Neural progenitor cell (in vitro differentiated cells): ENCODE measurements at regions not wholly inside any gene's neighbourhood (a gene's known extent, or its start where the extent isn't known, plus 50 kb on each side); places are given as distances from the start of the nearest gene placed in this dataset.
A peak's percentile ranks its signal among the peaks of the same experiment; 100 is the strongest.
"Not testable (repeated sequence)": the region's sequence is repeated elsewhere in the genome, so short reads cannot be mapped to it uniquely, and the experiment has no call there.

Experiments used
- DNase-seq: peaks from one replicate; pipeline ENCODE4 v3.0.0-alpha.2; 2016; ENCODE audit warnings: low spot score
- H2AFZ ChIP-seq: fragments of 200-600 bp; sonication (generic); replicated peaks from 2 replicates; pipeline ENCODE4 v1.6.1; 2016; ENCODE audit warnings: antibody characterized with exemption
- H3F3A ChIP-seq: fragments of 200-600 bp; sonication (generic); 2 replicates; pipeline ENCODE4 v1.6.1; 2016; ENCODE audit warnings: antibody characterized with exemption, low read depth
- H3K27ac ChIP-seq: fragments of 200-600 bp; sonication (generic); 2 replicates; pipeline ENCODE4 v1.5.1; 2016; ENCODE audit warnings: mild to moderate bottlenecking
- H3K27me3 ChIP-seq: fragments of 200-600 bp; sonication (generic); 2 replicates; pipeline ENCODE4 v1.6.1; 2016; ENCODE audit warnings: mild to moderate bottlenecking, moderate library complexity
- H3K36me3 ChIP-seq: fragments of 200-600 bp; sonication (generic); 2 replicates; pipeline ENCODE4 v1.5.1; 2016
- H3K4me1 ChIP-seq: fragments of 200-600 bp; sonication (generic); 2 replicates; pipeline ENCODE4 v1.6.1; 2016; ENCODE audit warnings: mixed run types
- H3K4me2 ChIP-seq: fragments of 200-600 bp; sonication (generic); 2 replicates; pipeline ENCODE4 v1.6.1; 2016
- H3K4me3 ChIP-seq: fragments of 200-600 bp; sonication (generic); 2 replicates; pipeline ENCODE4 v1.5.1; 2016
- H3K79me2 ChIP-seq: fragments of 200-600 bp; sonication (generic); 2 replicates; pipeline ENCODE4 v1.6.1; 2016; ENCODE audit warnings: low read depth
- H3K9ac ChIP-seq: fragments of 200-600 bp; sonication (generic); 2 replicates; pipeline ENCODE4 v1.6.1; 2016
- H3K9me3 ChIP-seq: fragments of 200-600 bp; sonication (generic); 2 replicates; pipeline ENCODE4 v1.5.1; 2016; ENCODE audit warnings: low read depth
- H4K20me1 ChIP-seq: fragments of 200-600 bp; sonication (generic); 2 replicates; pipeline ENCODE4 v1.6.1; 2016; ENCODE audit warnings: low read depth
- H3K27ac Mint-ChIP-seq: 3 replicates; pipeline ENCODE4 v1.8.0; 2021; ENCODE audit warnings: mixed read lengths
- H3K27me3 Mint-ChIP-seq: 2 replicates; pipeline ENCODE4 v1.8.0; 2022; ENCODE audit warnings: low read depth, mild to moderate bottlenecking, inconsistent platforms, moderate library complexity, mixed read lengths; ENCODE audit not compliant: insufficient read depth
- H3K36me3 Mint-ChIP-seq: 3 replicates; pipeline ENCODE4 v1.8.0; 2021; ENCODE audit warnings: mixed read lengths
- H3K4me1 Mint-ChIP-seq: 3 replicates; pipeline ENCODE4 v1.8.0; 2021; ENCODE audit warnings: mixed read lengths
- H3K4me3 Mint-ChIP-seq: 3 replicates; pipeline ENCODE4 v1.8.0; 2021; ENCODE audit warnings: mild to moderate bottlenecking, moderate library complexity, mixed read lengths
- H3K9me3 Mint-ChIP-seq: 3 replicates; pipeline ENCODE4 v1.8.0; 2020; ENCODE audit warnings: mixed read lengths
- CTCF ChIP-seq: fragments of 200-600 bp; sonication (generic); IDR thresholded peaks from 2 replicates; pipeline ENCODE4 v1.5.1; 2017; ENCODE audit warnings: antibody characterized with exemption, mild to moderate bottlenecking
- EZH2 ChIP-seq: fragments of 200-600 bp; sonication (generic); IDR thresholded peaks from 2 replicates; pipeline ENCODE4 v1.6.1; 2017; ENCODE audit warnings: antibody characterized with exemption, mild to moderate bottlenecking, moderate library complexity
- EZH2phosphoT487 ChIP-seq: fragments of 200-600 bp; sonication (generic); IDR thresholded peaks from 2 replicates; pipeline ENCODE4 v1.6.1; 2017; ENCODE audit warnings: antibody characterized with exemption

- no peak overlapping the region for H3K27ac Mint-ChIP-seq
- H3K36me3 Mint-ChIP-seq = no peaks in the 10 kb centered on the region
- H3K4me3 Mint-ChIP-seq = no peak overlapping the region
- H3K27me3 Mint-ChIP-seq = no peaks in the 10 kb centered on the region
- Histone ChIP-seq H3K9ac (no peak overlapping the region), H3K79me2 (no peaks in the 10 kb centered on the region), H3K27ac (no peak overlapping the region), H3K9me3 (no peaks in the 10 kb centered on the region), H3F3A (no peaks in the 10 kb centered on the region), H3K4me3 (no peak overlapping the region), H3K4me2 (no peak overlapping the region), H3K27me3 (no peaks in the 10 kb centered on the region), H2AFZ (no peak overlapping the region), H3K4me1 (peaks cover 11% of the 10 kb centered on the region), H3K36me3 (no peaks in the 10 kb centered on the region), H4K20me1 (no peaks in the 10 kb centered on the region)
- peaks cover 4% of the 10 kb centered on the region for H3K4me1 Mint-ChIP-seq
- no peak for DNase-seq
- no peak for TF ChIP-seq EZH2phosphoT487
- no peak for TF ChIP-seq CTCF
- TF ChIP-seq EZH2 = no peak
- H3K9me3 Mint-ChIP-seq = peaks cover 2% of the 10 kb centered on the region
These were observed 89.4 kb upstream of the MAPRE2 start for GRCh38 chr18:34951625-34952379.

- H3K9me3 Mint-ChIP-seq = peaks cover 2% of the 10 kb centered on the region
- peak overlapping the region; percentile 7 for H3K4me2 ChIP-seq
- H3K27me3 Mint-ChIP-seq = no peaks in the 10 kb centered on the region
These were observed 88.0 kb upstream of the MAPRE2 start for GRCh38 chr18:34953212-34953611.

GRCh38 chr18:34955494-34955893 lies 85.7 kb upstream of the MAPRE2 start:
- not testable (repeated sequence) for H2AFZ ChIP-seq, H3K4me3 ChIP-seq, H3K27me3 ChIP-seq, H3K9me3 ChIP-seq, H3K9me3 Mint-ChIP-seq, H3K4me1 Mint-ChIP-seq, H3K36me3 Mint-ChIP-seq, DNase-seq, H3K27ac ChIP-seq, H3K9ac ChIP-seq, H3K27me3 Mint-ChIP-seq, H3K4me3 Mint-ChIP-seq, H4K20me1 ChIP-seq, H3K79me2 ChIP-seq, H3K27ac Mint-ChIP-seq, H3F3A ChIP-seq, H3K4me2 ChIP-seq, H3K36me3 ChIP-seq
- peaks cover 11% of the 10 kb centered on the region for H3K4me1 ChIP-seq

More at GRCh38 chr18:34953212-34953611, 88.0 kb upstream of the MAPRE2 start:
- Histone ChIP-seq H3K36me3 (no peaks in the 10 kb centered on the region), H3K9me3 (no peaks in the 10 kb centered on the region), H4K20me1 (no peaks in the 10 kb centered on the region), H3K27ac (no peak overlapping the region), H3F3A (no peaks in the 10 kb centered on the region), H3K4me1 (peaks cover 11% of the 10 kb centered on the region), H3K9ac (no peak overlapping the region), H3K4me3 (no peak overlapping the region), H3K27me3 (no peaks in the 10 kb centered on the region), H3K79me2 (no peaks in the 10 kb centered on the region), H2AFZ (no peak overlapping the region)
- Mint-ChIP-seq H3K4me3 (no peak overlapping the region), H3K27ac (no peak overlapping the region), H3K4me1 (peaks cover 4% of the 10 kb centered on the region), H3K36me3 (no peaks in the 10 kb centered on the region)
- no peak for TF ChIP-seq EZH2
- no peak for TF ChIP-seq CTCF
- TF ChIP-seq EZH2phosphoT487 = no peak
- no peak for DNase-seq

GRCh38 chr18:34956663-34957062 lies 84.5 kb upstream of the MAPRE2 start:
- Histone ChIP-seq H3K79me2 (no peaks in the 10 kb centered on the region), H3K4me2 (no peak overlapping the region), H3K9me3 (no peaks in the 10 kb centered on the region), H2AFZ (no peak overlapping the region), H3K27ac (no peak overlapping the region), H3K27me3 (no peaks in the 10 kb centered on the region), H3K36me3 (no peaks in the 10 kb centered on the region), H3K4me3 (no peak overlapping the region), H4K20me1 (no peaks in the 10 kb centered on the region), H3K4me1 (peaks cover 11% of the 10 kb centered on the region), H3K9ac (no peak overlapping the region), H3F3A (no peaks in the 10 kb centered on the region)
- peaks cover 4% of the 10 kb centered on the region for H3K4me1 Mint-ChIP-seq
- no peak overlapping the region for H3K4me3 Mint-ChIP-seq
- no peaks in the 10 kb centered on the region for H3K27me3 Mint-ChIP-seq
- H3K36me3 Mint-ChIP-seq = no peaks in the 10 kb centered on the region
- DNase-seq = no peak
- H3K27ac Mint-ChIP-seq = no peak overlapping the region
- TF ChIP-seq EZH2phosphoT487 (no peak), CTCF (no peak), EZH2 (no peak)
- peaks cover 2% of the 10 kb centered on the region for H3K9me3 Mint-ChIP-seq
